EL (cell line): ENCODE measurements at regions not wholly inside any gene's neighbourhood (a gene's known extent, or its start where the extent isn't known, plus 50 kb on each side); places are given as distances from the start of the nearest gene placed in this dataset.
"Not testable (repeated sequence)": the region's sequence is repeated elsewhere in the genome, so short reads cannot be mapped to it uniquely, and the experiment has no call there.

Source experiments
- DNase-seq: peaks from one replicate; pipeline ENCODE4 v3.0.0-alpha.2; 2016

GRCh38 chr6:106739387-106739786 lies 110.0 kb downstream of the QRSL1 start:
- DNase-seq = peak; percentile 12

- DNase-seq = no peak
Observed at GRCh38 chr6:106736502-106736901, 107.1 kb downstream of the QRSL1 start.

- no peak for DNase-seq
Observed at GRCh38 chr6:106735828-106736227, 106.5 kb downstream of the QRSL1 start.

- no peak for DNase-seq
Observed at GRCh38 chr6:106735136-106735633, 105.8 kb downstream of the QRSL1 start.

GRCh38 chr6:106733386-106733785 lies 104.0 kb downstream of the QRSL1 start:
- no peak for DNase-seq

- DNase-seq = no peak
Observed at GRCh38 chr6:106732376-106732940, 103.1 kb downstream of the QRSL1 start.

GRCh38 chr6:106731843-106732160 lies 102.4 kb downstream of the QRSL1 start:
- DNase-seq = no peak

GRCh38 chr6:106731144-106731842 lies 101.9 kb downstream of the QRSL1 start:
- DNase-seq = no peak

GRCh38 chr6:106730718-106731117 lies 101.3 kb downstream of the QRSL1 start:
- no peak for DNase-seq

GRCh38 chr6:106730264-106730663 lies 100.9 kb downstream of the QRSL1 start:
- no peak for DNase-seq

- no peak for DNase-seq
Observed at GRCh38 chr6:106729841-106730240, 100.5 kb downstream of the QRSL1 start.

GRCh38 chr6:106728296-106728870 lies 99.0 kb downstream of the QRSL1 start:
- DNase-seq = no peak

GRCh38 chr6:106727480-106728149 lies 98.2 kb downstream of the QRSL1 start:
- DNase-seq = no peak

GRCh38 chr6:106724848-106725247 lies 95.5 kb downstream of the QRSL1 start:
- DNase-seq = no peak

GRCh38 chr6:106724337-106724736 lies 95.0 kb downstream of the QRSL1 start:
- no peak for DNase-seq

- DNase-seq = not testable (repeated sequence)
Observed at GRCh38 chr6:106723419-106723818, 94.0 kb downstream of the QRSL1 start.

GRCh38 chr6:106721189-106721588 lies 91.8 kb downstream of the QRSL1 start:
- DNase-seq = not testable (repeated sequence)
